GM12892 (cell line): ENCODE measurements at regions not wholly inside any gene's neighbourhood (a gene's known extent, or its start where the extent isn't known, plus 50 kb on each side); places are given as distances from the start of the nearest gene placed in this dataset.

ENCODE experiments used
- POLR2A ChIP-seq: IDR thresholded peaks from 2 replicates; pipeline ENCODE4 v1.6.1; 2011; ENCODE audit warnings: low read depth, low read length, control low read depth
- POLR2AphosphoS5 ChIP-seq: IDR thresholded peaks from 2 replicates; pipeline ENCODE4 v1.6.1; 2011; ENCODE audit warnings: low read depth, low read length, control low read depth

- no peak for TF ChIP-seq POLR2AphosphoS5
- TF ChIP-seq POLR2A: no peak
These were observed 750.5 kb downstream of the FRK start for GRCh38 chr6:115310156-115310555.
